ENCODE measurements at regions not wholly inside any gene's neighbourhood (a gene's known extent, or its start where the extent isn't known, plus 50 kb on each side); places are given as distances from the start of the nearest gene placed in this dataset.

GRCh38 chr2:2644040-2644439, 313.0 kb upstream of the MYT1L start:
- Histone ChIP-seq H3K14ac (replicated peaks; ENCODE audit: low read depth, low read length) (no peak overlapping the region), H3K4me3 (ENCODE audit: insufficient read depth, low read depth, low read length) (no peak overlapping the region), H3K79me1 (ENCODE audit: low read depth in 1 of 2, low read length in 2 of 2) (no peaks in the 10 kb centered on the region), H3K4ac (ENCODE audit: low read depth, low read length) (no peak overlapping the region), H4K91ac (ENCODE audit: insufficient read depth, low read depth, low read length) (no peak overlapping the region), H2AK5ac (ENCODE audit: low read depth, low read length) (no peak overlapping the region), H3K23ac (ENCODE audit: low read depth, low read length) (no peak overlapping the region), H3K27me3 (ENCODE audit: control insufficient read depth, insufficient read depth, low read length) (no peaks in the 10 kb centered on the region), H3K4me2 (ENCODE audit: low read depth, low read length) (no peak overlapping the region), H3K9me3 (ENCODE audit: control insufficient read depth, insufficient read depth, low read length) (peaks cover 34% of the 10 kb centered on the region), H3K9ac (ENCODE audit: low read depth, low read length) (no peak overlapping the region), H3K56ac (ENCODE audit: extremely low read depth, insufficient read depth, low read length) (no peak overlapping the region), H2BK5ac (ENCODE audit: low read depth, low read length, poor library complexity, severe bottlenecking) (peak overlapping the region; percentile 30), H3K4me1 (ENCODE audit: control insufficient read depth, insufficient read depth, low read length) (no peaks in the 10 kb centered on the region), H2BK15ac (ENCODE audit: low read depth, low read length) (no peak overlapping the region), H3K9me1 (ENCODE audit: insufficient read depth, low read length) (no peaks in the 10 kb centered on the region), H2AK9ac (replicated peaks; ENCODE audit: low read depth, low read length, poor library complexity) (no peak overlapping the region), H3K27ac (ENCODE audit: insufficient read depth, low read length) (no peak overlapping the region), H2BK20ac (ENCODE audit: low read depth, low read length) (no peak overlapping the region), H3K36me3 (ENCODE audit: control insufficient read depth, insufficient read depth, low read length) (no peaks in the 10 kb centered on the region), H4K20me1 (ENCODE audit: insufficient read depth, low read length) (no peaks in the 10 kb centered on the region), H4K5ac (ENCODE audit: low read depth, low read length) (no peak overlapping the region), H2AFZ (replicated peaks; ENCODE audit: low read length, poor library complexity) (no peak overlapping the region), H2BK120ac (ENCODE audit: low read depth, low read length) (no peak overlapping the region), H3K18ac (ENCODE audit: low read depth, low read length) (no peak overlapping the region), H4K8ac (ENCODE audit: low read depth in 2 of 2, low read length in 2 of 2) (no peak overlapping the region)
- BruUV-seq (replicated peaks): no TSS peak
- CTCF ChIA-PET: no interaction called here
- no peak for DNase-seq
- dilution Hi-C loops (cut with HindIII; ENCODE audit: low sequenced_read_pairs, unreplicated experiment) (no loop called here), in situ Hi-C loops (cut with MboI; ENCODE audit: low sequenced_read_pairs) (no loop called here), intact Hi-C loops (cut with micrococcal nuclease) (no loop called here)
- no peak for ATAC-seq (ENCODE audit: low read depth)
- POLR2A ChIA-PET (ENCODE audit: unreplicated experiment): no interaction called here
- WGBS, 2 experiments (ENCODE audit: extremely low coverage in 2 of 2, insufficient read length in 1 of 2): 100% methylated on average over 1 of the region's 1 CpG; no CpG with 5 or more reads in 1 of the 2 experiments
- TF ChIP-seq CTCF (conservative IDR thresholded peaks at IDR 0.05; ENCODE audit: low read depth, low read length) (no peak), USF2 (IDR thresholded peaks at IDR 0.05; ENCODE audit: low read depth, low read length) (no peak), NFE2L2 (IDR thresholded peaks at IDR 0.05; ENCODE audit: low read depth, low read length) (no peak), MAZ (IDR thresholded peaks at IDR 0.05; ENCODE audit: borderline replicate concordance, low read depth, low read length) (no peak), POLR2A (IDR thresholded peaks at IDR 0.05; ENCODE audit: low read depth, low read length) (no peak), RFX5 (IDR thresholded peaks at IDR 0.05; ENCODE audit: low read depth, low read length) (no peak), MXI1 (IDR thresholded peaks at IDR 0.05; ENCODE audit: borderline replicate concordance, low read depth, low read length) (no peak), CHD1 (IDR thresholded peaks at IDR 0.05; ENCODE audit: low read depth, low read length) (no peak), SMC3 (IDR thresholded peaks at IDR 0.05; ENCODE audit: low read depth, low read length) (no peak), FOS (IDR thresholded peaks at IDR 0.05; ENCODE audit: low read depth, low read length) (no peak), CEBPB (IDR thresholded peaks at IDR 0.05; ENCODE audit: low read depth, low read length) (no peak), RCOR1 (IDR thresholded peaks at IDR 0.05; ENCODE audit: insufficient replicate concordance, low read length) (no peak), ELK1 (IDR thresholded peaks at IDR 0.05; ENCODE audit: borderline replicate concordance, low read depth, low read length) (no peak), MAFK (IDR thresholded peaks at IDR 0.05; ENCODE audit: low read depth, low read length) (no peak), BHLHE40 (IDR thresholded peaks at IDR 0.05; ENCODE audit: low read depth, low read length) (no peak)
